H1 (cell line): ENCODE measurements at regions not wholly inside any gene's neighbourhood (a gene's known extent, or its start where the extent isn't known, plus 50 kb on each side); places are given as distances from the start of the nearest gene placed in this dataset.

Experiments
- CTCF ChIA-PET: fragments of 300-600 bp; sonication (Branson Sonifier 250); formaldehyde crosslinking; loops from one replicate; lab custom pipeline; 2021; ENCODE audit not compliant: partially characterized antibody; lab: Charles Lee
- POLR2A ChIA-PET: fragments of 300-600 bp; sonication (Branson Sonifier 250); formaldehyde crosslinking; loops from one replicate; lab custom pipeline; 2021; ENCODE audit warnings: inconsistent platforms; ENCODE audit not compliant: partially characterized antibody; lab: Charles Lee
- DNase-seq, 2 experiments: peaks; one replicate each; pipeline versions ENCODE4 v3.0.0 to v3.0.0-alpha.2; 2010 to 2022; ENCODE audit warnings: low spot score in 2 of 2, low read depth in 1 of 2, mixed read lengths in 1 of 2
- FAIRE-seq: peaks from 2 replicates; lab custom pipeline; 2011; peaks lifted over from hg19 to GRCh38; lab: Jason Lieb, UNC
- H2AFZ ChIP-seq: 2 replicates; pipeline ENCODE4 v1.8.1; 2012; ENCODE audit warnings: low read length, inconsistent platforms
- H2AK5ac ChIP-seq: 2 replicates; pipeline ENCODE4 v1.6.1; 2013; ENCODE audit warnings: low read depth, low read length
- H2BK120ac ChIP-seq: replicated peaks from 2 replicates; pipeline ENCODE3; 2013; ENCODE audit warnings: low read depth, low read length, inconsistent platforms
- H2BK12ac ChIP-seq: 2 replicates; pipeline ENCODE4 v1.6.1; 2013; ENCODE audit warnings: low read depth, low read length
- H2BK15ac ChIP-seq: 2 replicates; pipeline ENCODE4 v1.6.1; 2013; ENCODE audit warnings: low read length
- H2BK20ac ChIP-seq: 2 replicates; pipeline ENCODE4 v1.6.1; 2013; ENCODE audit warnings: low read length
- H2BK5ac ChIP-seq: 2 replicates; pipeline ENCODE4 v1.6.1; 2013; ENCODE audit warnings: low read depth, low read length
- H3K14ac ChIP-seq: 2 replicates; pipeline ENCODE4 v1.6.1; 2013; ENCODE audit warnings: inconsistent platforms; ENCODE audit not compliant: insufficient read length
- H3K18ac ChIP-seq: 2 replicates; pipeline ENCODE4 v1.6.1; 2013; ENCODE audit warnings: low read length; ENCODE audit errors: extremely low read depth
- H3K23ac ChIP-seq: 2 replicates; pipeline ENCODE4 v1.6.1; 2013; ENCODE audit warnings: inconsistent platforms; ENCODE audit not compliant: insufficient read length
- H3K23me2 ChIP-seq: 2 replicates; pipeline ENCODE4 v1.6.1; 2013; ENCODE audit warnings: low read depth, low read length
- H3K27ac ChIP-seq: 2 replicates; pipeline ENCODE4 v1.6.1; 2011; ENCODE audit warnings: low read depth, low read length, inconsistent platforms
- H3K27me3 ChIP-seq, 4 experiments: replicated peaks in 1 of 4; 1 replicate in 1 of 4; 2 replicates in 3 of 4; pipeline versions ENCODE4 v1.6.1 to v1.8.1; 2011 to 2013; ENCODE audit warnings: low read length in 3 of 4, mild to moderate bottlenecking in 3 of 4, inconsistent platforms in 2 of 4, mixed read lengths in 2 of 4, moderate library complexity in 1 of 4; ENCODE audit not compliant: control insufficient read depth in 3 of 4, insufficient read depth in 3 of 4; ENCODE audit errors: extremely low read depth in 1 of 4
- H3K36me3 ChIP-seq, 4 experiments: 2 replicates each; pipeline versions ENCODE4 v1.6.1 to v1.8.1; 2011 to 2013; ENCODE audit warnings: mild to moderate bottlenecking in 4 of 4, low read length in 3 of 4, moderate library complexity in 2 of 4, control low read depth in 1 of 4, inconsistent platforms in 1 of 4; ENCODE audit not compliant: insufficient read depth in 4 of 4, control insufficient read depth in 2 of 4
- H3K4ac ChIP-seq: replicated peaks from 2 replicates; pipeline ENCODE3; 2013; ENCODE audit warnings: low read length, low read depth, mixed read lengths, inconsistent platforms; ENCODE audit not compliant: insufficient read length
- H3K4me1 ChIP-seq, 4 experiments: replicated peaks in 1 of 4; 1 replicate in 1 of 4; 2 replicates in 3 of 4; pipeline versions ENCODE4 v1.6.1 to v1.8.1; 2011 to 2013; ENCODE audit warnings: low read length in 3 of 4, inconsistent platforms in 2 of 4, mixed read lengths in 1 of 4; ENCODE audit not compliant: insufficient read depth in 4 of 4, control insufficient read depth in 3 of 4
- H3K4me2 ChIP-seq, 2 experiments: 2 replicates each; pipeline versions ENCODE4 v1.6.1 to v1.8.1; 2011 to 2013; ENCODE audit warnings: low read depth in 2 of 2, low read length in 2 of 2, control low read depth in 1 of 2, inconsistent platforms in 1 of 2, mild to moderate bottlenecking in 1 of 2; ENCODE audit not compliant: insufficient read depth in 1 of 2
- H3K4me3 ChIP-seq, 4 experiments: fragments of 200-600, 300-600 bp in 1 of 4; sonication (generic), shearing (Covaris generic), sonication (Bioruptor Twin) in 1 of 4; 2 replicates each; pipeline versions ENCODE4 v1.5.1 to v1.8.1; 2011 to 2016; ENCODE audit warnings: low read length in 4 of 4, low read depth in 3 of 4, control low read depth in 2 of 4, inconsistent platforms in 2 of 4, mild to moderate bottlenecking in 2 of 4, mixed read lengths in 1 of 4, moderate library complexity in 1 of 4; ENCODE audit not compliant: insufficient read depth in 2 of 4; ENCODE audit errors: extremely low read depth in 1 of 4
- H3K56ac ChIP-seq: replicated peaks from 2 replicates; pipeline ENCODE3; 2013; ENCODE audit warnings: low read depth, mild to moderate bottlenecking, mixed read lengths, low read length, inconsistent platforms; ENCODE audit not compliant: insufficient read length
- H3K79me1 ChIP-seq: 2 replicates; pipeline ENCODE4 v1.6.1; 2013; ENCODE audit warnings: low read depth, low read length, control low read depth
- H3K79me2 ChIP-seq, 2 experiments: 2 replicates each; pipeline versions ENCODE4 v1.6.1 to v1.8.1; 2012 to 2013; ENCODE audit warnings: low read length in 2 of 2, mild to moderate bottlenecking in 2 of 2, inconsistent platforms in 1 of 2; ENCODE audit not compliant: insufficient read depth in 2 of 2, control insufficient read depth in 1 of 2
- H3K9ac ChIP-seq, 4 experiments: replicated peaks in 1 of 4; 1 replicate in 1 of 4; 2 replicates in 3 of 4; pipeline versions ENCODE4 v1.6.1 to v1.8.1; 2011 to 2013; ENCODE audit warnings: low read depth in 3 of 4, low read length in 3 of 4, control low read depth in 2 of 4, mild to moderate bottlenecking in 2 of 4, moderate library complexity in 2 of 4, inconsistent platforms in 1 of 4; ENCODE audit errors: extremely low read depth in 1 of 4
- H3K9me3 ChIP-seq, 2 experiments: 2 replicates each; pipeline versions ENCODE4 v1.6.1 to v1.8.1; 2012 to 2013; ENCODE audit warnings: mild to moderate bottlenecking in 2 of 2, moderate library complexity in 2 of 2, control low read depth in 1 of 2, inconsistent platforms in 1 of 2, low read depth in 1 of 2, low read length in 1 of 2, mixed read lengths in 1 of 2; ENCODE audit not compliant: insufficient read depth in 2 of 2
- H4K20me1 ChIP-seq, 2 experiments: replicated peaks in 1 of 2; 2 replicates each; pipeline versions ENCODE3 to v1.8.1; 2011 to 2013; ENCODE audit warnings: inconsistent platforms in 2 of 2, low read length in 2 of 2, mild to moderate bottlenecking in 1 of 2; ENCODE audit not compliant: insufficient read depth in 2 of 2, control insufficient read depth in 1 of 2
- H4K5ac ChIP-seq: 2 replicates; pipeline ENCODE4 v1.6.1; 2013; ENCODE audit warnings: low read length, low read depth, mixed read lengths, inconsistent platforms; ENCODE audit not compliant: insufficient read length
- H4K8ac ChIP-seq: 2 replicates; pipeline ENCODE4 v1.8.0; 2013; ENCODE audit warnings: mild to moderate bottlenecking, moderate library complexity, low read length, inconsistent platforms; ENCODE audit not compliant: insufficient read depth; ENCODE audit errors: extremely low read depth
- H4K91ac ChIP-seq: replicated peaks from 2 replicates; pipeline ENCODE3; 2013; ENCODE audit warnings: low read length, mixed read lengths, inconsistent platforms; ENCODE audit not compliant: insufficient read length
- BRCA1 ChIP-seq: IDR thresholded peaks from 2 replicates; pipeline ENCODE4 v1.6.1; 2012; ENCODE audit warnings: low read depth, low read length, improper control_type of control experiment
- CEBPB ChIP-seq: IDR thresholded peaks from 2 replicates; pipeline ENCODE4 v1.6.1; 2012; ENCODE audit warnings: low read depth, low read length
- CHD1 ChIP-seq: IDR thresholded peaks from 2 replicates; pipeline ENCODE4 v1.6.1; 2012; ENCODE audit warnings: low read depth, low read length, improper control_type of control experiment
- GABPA ChIP-seq: IDR thresholded peaks from 2 replicates; pipeline ENCODE4 v1.6.1; 2011; ENCODE audit warnings: mild to moderate bottlenecking, low read length, moderate library complexity, borderline replicate concordance; ENCODE audit not compliant: insufficient read depth
- GTF2F1 ChIP-seq: IDR thresholded peaks from 2 replicates; pipeline ENCODE4 v1.6.1; 2012; ENCODE audit warnings: low read depth, low read length, improper control_type of control experiment, borderline replicate concordance
- KDM1A ChIP-seq: fragments of 200-600, 300-600 bp; sonication (generic); IDR thresholded peaks from 2 replicates; pipeline ENCODE4 v1.7.1; 2016; ENCODE audit warnings: mild to moderate bottlenecking, low read length, borderline replicate concordance
- MAX ChIP-seq: IDR thresholded peaks from 2 replicates; pipeline ENCODE4 v1.6.1; 2012; ENCODE audit warnings: inconsistent platforms
- NANOG ChIP-seq: IDR thresholded peaks from 2 replicates; pipeline ENCODE4 v1.6.1; 2011; ENCODE audit warnings: low read length, low read depth, mild to moderate bottlenecking, inconsistent platforms; ENCODE audit not compliant: insufficient read depth, poor library complexity, severe bottlenecking
- POLR2A ChIP-seq, 2 experiments: IDR thresholded peaks; 1 replicate in 1 of 2; 2 replicates in 1 of 2; pipeline ENCODE4 v1.6.1; 2011; ENCODE audit warnings: low read depth in 2 of 2, low read length in 2 of 2, mild to moderate bottlenecking in 2 of 2; ENCODE audit errors: control extremely low read depth in 1 of 2
- POU5F1 ChIP-seq: IDR thresholded peaks from 2 replicates; pipeline ENCODE4 v1.6.1; 2011; ENCODE audit warnings: low read depth, mild to moderate bottlenecking, low read length, moderate library complexity
- RAD21 ChIP-seq, 2 experiments: IDR thresholded peaks in 1 of 2; conservative IDR thresholded peaks in 1 of 2; 2 replicates each; pipeline ENCODE4 v1.6.1; 2011; ENCODE audit warnings: low read depth in 2 of 2, low read length in 2 of 2, improper control_type of control experiment in 1 of 2, inconsistent platforms in 1 of 2, mild to moderate bottlenecking in 1 of 2, moderate library complexity in 1 of 2
- RXRA ChIP-seq: IDR thresholded peaks from 2 replicates; pipeline ENCODE4 v1.6.1; 2011; ENCODE audit warnings: low read depth, mild to moderate bottlenecking, low read length, moderate library complexity; ENCODE audit not compliant: insufficient read depth
- YY1 ChIP-seq: IDR thresholded peaks from 2 replicates; pipeline ENCODE4 v1.6.1; 2011; ENCODE audit warnings: low read depth, mild to moderate bottlenecking, low read length
- WGBS, 2 experiments: shearing (Covaris generic) in 1 of 2; methylation state at CpG; one replicate each; pipeline versions ENCODE4 v1.1.6 to v1.1.7; 2013 to 2015; ENCODE audit warnings: low lambda C conversion rate in 2 of 2, mixed read lengths in 2 of 2, inconsistent platforms in 1 of 2, low coverage in 1 of 2, missing lambda C conversion rate in 1 of 2; ENCODE audit not compliant: insufficient replicate concordance in 2 of 2, insufficient coverage in 1 of 2, insufficient read length in 1 of 2; ENCODE audit errors: extremely low coverage in 1 of 2, missing lambda C conversion rate in 1 of 2; 5-methylcytosine and 5-hydroxymethylcytosine counted together

GRCh38 chr10:10796061-10796773 lies 221.5 kb upstream of the CELF2 start:
- no peak overlapping the region for H3K4me2 ChIP-seq
- 90% methylated on average over 8 of the region's 8 CpGs; no CpG with 5 or more reads in 1 of the 2 experiments for WGBS, 2 experiments
- no peak for TF ChIP-seq CHD1
- TF ChIP-seq RAD21 (IDR thresholded peaks at IDR 0.05 in 1 of 2, conservative IDR thresholded peaks at IDR 0.05 in 1 of 2; ENCODE audit: low read depth in 2 of 2, low read length in 2 of 2): no peak
- TF ChIP-seq CEBPB: no peak
- TF ChIP-seq NANOG: no peak
- no peak for TF ChIP-seq POLR2A (IDR thresholded peaks at IDR 0.05; ENCODE audit: control extremely low read depth in 1 of 2, low read depth in 2 of 2, low read length in 2 of 2)
- no peak for TF ChIP-seq GABPA
- no peak for TF ChIP-seq GTF2F1
- no peak for TF ChIP-seq RXRA
- no peak for TF ChIP-seq BRCA1
- TF ChIP-seq YY1: no peak
- no peak for TF ChIP-seq POU5F1
- TF ChIP-seq MAX: no peak
- no peak for TF ChIP-seq KDM1A

More at GRCh38 chr10:10796061-10796773, 221.5 kb upstream of the CELF2 start:
- no peak overlapping the region for H2BK5ac ChIP-seq
- H3K4ac ChIP-seq: no peak overlapping the region
- H2BK20ac ChIP-seq: no peak overlapping the region
- H2AFZ ChIP-seq: no peak overlapping the region
- H3K23me2 ChIP-seq: peaks cover 5% of the 10 kb centered on the region; the same call in 1 of the 2 replicates
- no peaks in the 10 kb centered on the region for H4K20me1 ChIP-seq
- H4K91ac ChIP-seq: no peak overlapping the region
- H3K18ac ChIP-seq: no peak overlapping the region
- POLR2A ChIA-PET: no interaction called here
- no peak overlapping the region for H3K56ac ChIP-seq
- H2BK120ac ChIP-seq: no peak overlapping the region
- H4K5ac ChIP-seq: no peak overlapping the region
- no peaks in the 10 kb centered on the region for H3K9me3 ChIP-seq
- H3K23ac ChIP-seq: no peak overlapping the region
- no peaks in the 10 kb centered on the region for H3K79me2 ChIP-seq
- FAIRE-seq (no peak), DNase-seq (no peak)
- H3K36me3 ChIP-seq: no peaks in the 10 kb centered on the region; a peak in 1 of 8 replicates
- H2BK15ac ChIP-seq: no peak overlapping the region
- H3K4me3 ChIP-seq: no peak overlapping the region
- H3K27ac ChIP-seq: no peak overlapping the region
- no peak overlapping the region for H4K8ac ChIP-seq
- H2AK5ac ChIP-seq: no peak overlapping the region
- no peak overlapping the region for H2BK12ac ChIP-seq
- H3K14ac ChIP-seq: no peak overlapping the region
- H3K4me1 ChIP-seq: peaks cover 8 to 20% (median 16%) of the 10 kb centered on the region in 4 experiments
- H3K9ac ChIP-seq: no peak overlapping the region
- no peaks in the 10 kb centered on the region for H3K79me1 ChIP-seq
- H3K27me3 ChIP-seq: no peaks in the 10 kb centered on the region
- CTCF ChIA-PET: interaction anchor here (1.5 kb wide), 1 partner anchor 239 kb away, joined by 3 read pairs; no protein-coding TSS in a partner anchor
